Erythroblast (primary cell): ENCODE measurements at regions not wholly inside any gene's neighbourhood (a gene's known extent, or its start where the extent isn't known, plus 50 kb on each side); places are given as distances from the start of the nearest gene placed in this dataset.

Source experiments
- GATA1 ChIP-seq: IDR thresholded peaks from 2 replicates; pipeline ENCODE4 v1.6.1; 2011; ENCODE audit warnings: low read depth, mild to moderate bottlenecking, control low read depth, low read length, moderate library complexity
- POLR2A ChIP-seq: IDR thresholded peaks from 2 replicates; pipeline ENCODE4 v1.6.1; 2011; ENCODE audit warnings: mild to moderate bottlenecking, low read length

GRCh38 chr9:120138955-120139354 is 441.0 kb downstream of the CDK5RAP2 start:
- no peak for TF ChIP-seq POLR2A
- TF ChIP-seq GATA1 = no peak
